ENCODE measurements at regions not wholly inside any gene's neighbourhood (a gene's known extent, or its start where the extent isn't known, plus 50 kb on each side); places are given as distances from the start of the nearest gene placed in this dataset.
"Not testable (repeated sequence)": the region's sequence is repeated elsewhere in the genome, so short reads cannot be mapped to it uniquely, and the experiment has no call there.

DNA sequence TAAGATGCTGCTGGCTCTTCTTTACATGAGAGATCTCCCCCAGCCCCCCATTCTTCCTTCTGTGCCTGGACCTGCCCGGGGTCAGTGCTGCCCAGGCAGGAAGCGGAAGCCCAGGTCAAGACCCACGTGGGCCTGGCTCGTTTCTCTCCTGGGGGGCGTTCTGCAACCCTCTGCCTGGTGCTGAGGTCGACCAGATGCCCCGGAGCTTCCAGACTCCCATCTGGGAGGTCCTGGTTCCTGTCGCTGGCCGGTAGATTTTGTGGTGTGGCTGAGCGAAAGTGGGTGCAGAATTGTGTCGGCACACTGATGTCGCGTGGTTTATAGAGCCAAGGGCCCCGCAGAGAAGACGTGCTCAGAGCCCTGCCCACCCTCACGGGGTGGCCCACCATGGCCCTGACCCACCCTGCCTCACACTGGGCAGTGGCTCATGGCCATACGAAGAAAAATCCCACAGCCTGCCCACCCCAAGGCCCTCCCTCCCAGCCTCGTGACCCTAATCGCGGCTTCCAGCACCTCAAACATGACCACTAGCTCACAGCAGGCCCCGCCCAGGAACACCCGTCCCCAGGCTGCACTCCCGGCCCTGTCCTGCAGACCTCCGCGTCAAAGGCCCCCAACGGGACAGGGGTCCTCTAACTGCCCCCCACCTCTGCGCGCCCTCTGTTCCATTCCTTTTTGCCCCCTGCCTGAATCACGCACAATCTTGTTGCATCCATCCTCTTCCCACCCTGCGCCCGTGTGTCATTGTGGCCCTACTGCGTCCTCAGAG lies 443.2 kb upstream of the ZNF722 start:
- dilution Hi-C loops (cut with MboI; ENCODE audit: extremely low pct_ligation_motif_present, low sequenced_read_pairs); H3K9ac ChIP-seq (replicated peaks; ENCODE audit: extremely low read depth, insufficient read depth, low read length); H3K4me2 ChIP-seq (ENCODE audit: insufficient read depth, low read length); H3K4me1 ChIP-seq (ENCODE audit: control insufficient read depth, extremely low read depth, insufficient read depth, low read length); H3K79me2 ChIP-seq (ENCODE audit: control insufficient read depth, insufficient read depth, low read length); BruUV-seq (replicated peaks); H3K27ac ChIP-seq (ENCODE audit: insufficient read depth, low read depth, low read length); H3K9me3 ChIP-seq (replicated peaks; ENCODE audit: control insufficient read depth, insufficient read depth, low read length); H3K36me3 ChIP-seq (ENCODE audit: control insufficient read depth in 2 of 2, extremely low read depth in 1 of 2, insufficient read depth in 2 of 2, low read length in 2 of 2); FAIRE-seq; H2AFZ ChIP-seq (ENCODE audit: low read depth, low read length); intact Hi-C loops (cut with micrococcal nuclease); H3K27me3 ChIP-seq (ENCODE audit: control insufficient read depth in 2 of 2, insufficient read depth in 2 of 2, low read length in 2 of 2); CTCF ChIA-PET; POLR2A ChIA-PET; H4K20me1 ChIP-seq (replicated peaks; ENCODE audit: control insufficient read depth, extremely low read depth, insufficient read depth, low read length); DNase-seq (ENCODE audit: low read depth, low spot score); H3K4me3 ChIP-seq (replicated peaks in 1 of 3; ENCODE audit: insufficient read depth in 1 of 3, low read depth in 1 of 3, low read length in 3 of 3); H3K9me1 ChIP-seq (replicated peaks; ENCODE audit: control insufficient read depth, extremely low read depth, insufficient read depth, low read length): not testable (repeated sequence)

DNA sequence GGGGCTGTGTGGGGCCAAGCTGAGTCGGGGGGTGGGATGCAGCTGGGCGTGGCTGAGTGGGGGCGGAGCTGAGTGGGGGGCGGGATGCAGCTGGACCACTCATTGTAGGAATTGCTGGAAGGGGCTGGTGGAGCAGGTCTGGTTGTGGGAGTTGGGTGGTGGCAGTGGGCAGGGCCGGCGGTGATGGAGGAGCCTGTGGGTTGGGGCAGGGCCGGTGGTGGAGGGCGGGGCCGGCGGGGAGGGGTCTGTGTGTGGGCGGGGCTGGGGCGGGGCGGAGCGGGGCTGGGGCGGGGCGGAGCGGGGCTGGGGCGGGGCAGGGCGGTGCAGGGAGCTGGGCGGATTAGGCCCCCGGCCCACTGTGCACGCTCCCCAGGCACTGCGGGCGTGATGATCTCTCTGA lies 442.4 kb upstream of the ZNF722 start:
- H3K9me3 ChIP-seq (replicated peaks; ENCODE audit: control insufficient read depth, insufficient read depth, low read length); H3K27ac ChIP-seq (ENCODE audit: insufficient read depth, low read depth, low read length); H3K9ac ChIP-seq (replicated peaks; ENCODE audit: extremely low read depth, insufficient read depth, low read length); H3K4me3 ChIP-seq (replicated peaks in 1 of 3; ENCODE audit: insufficient read depth in 1 of 3, low read depth in 1 of 3, low read length in 3 of 3); H3K79me2 ChIP-seq (ENCODE audit: control insufficient read depth, insufficient read depth, low read length); H3K4me2 ChIP-seq (ENCODE audit: insufficient read depth, low read length); DNase-seq (ENCODE audit: low read depth, low spot score); H3K36me3 ChIP-seq (ENCODE audit: control insufficient read depth in 2 of 2, extremely low read depth in 1 of 2, insufficient read depth in 2 of 2, low read length in 2 of 2); H3K4me1 ChIP-seq (ENCODE audit: control insufficient read depth, extremely low read depth, insufficient read depth, low read length); FAIRE-seq; H3K9me1 ChIP-seq (replicated peaks; ENCODE audit: control insufficient read depth, extremely low read depth, insufficient read depth, low read length); H2AFZ ChIP-seq (ENCODE audit: low read depth, low read length); CTCF ChIA-PET; dilution Hi-C loops (cut with MboI; ENCODE audit: extremely low pct_ligation_motif_present, low sequenced_read_pairs); H3K27me3 ChIP-seq (ENCODE audit: control insufficient read depth in 2 of 2, insufficient read depth in 2 of 2, low read length in 2 of 2); H4K20me1 ChIP-seq (replicated peaks; ENCODE audit: control insufficient read depth, extremely low read depth, insufficient read depth, low read length); BruUV-seq (replicated peaks); POLR2A ChIA-PET; intact Hi-C loops (cut with micrococcal nuclease): not testable (repeated sequence)

DNA sequence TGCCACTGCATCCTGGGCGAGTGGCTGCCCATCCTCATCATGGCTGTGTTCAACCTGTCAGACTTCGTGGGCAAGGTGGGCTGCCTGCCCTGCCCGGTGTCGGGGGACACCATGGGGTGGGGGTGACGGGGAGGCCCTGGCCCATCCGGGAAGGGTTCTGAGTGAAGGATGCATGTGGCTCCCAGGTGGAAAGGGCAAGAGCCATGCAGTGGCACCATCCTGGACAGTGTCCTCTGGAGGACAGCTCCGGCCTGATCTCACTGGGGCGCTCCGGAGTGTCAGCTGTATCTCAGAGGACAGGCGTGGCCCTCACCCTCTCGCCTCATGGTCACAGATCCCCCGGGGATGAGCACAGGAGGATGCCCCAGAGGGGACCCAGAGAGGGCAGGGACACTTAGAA lies 439.6 kb upstream of the ZNF722 start:
- H3K79me2 ChIP-seq (ENCODE audit: control insufficient read depth, insufficient read depth, low read length); intact Hi-C loops (cut with micrococcal nuclease); H3K9me3 ChIP-seq (replicated peaks; ENCODE audit: control insufficient read depth, insufficient read depth, low read length); dilution Hi-C loops (cut with MboI; ENCODE audit: extremely low pct_ligation_motif_present, low sequenced_read_pairs); H3K4me1 ChIP-seq (ENCODE audit: control insufficient read depth, extremely low read depth, insufficient read depth, low read length); H3K4me3 ChIP-seq (replicated peaks in 1 of 3; ENCODE audit: insufficient read depth in 1 of 3, low read depth in 1 of 3, low read length in 3 of 3); H3K36me3 ChIP-seq (ENCODE audit: control insufficient read depth in 2 of 2, extremely low read depth in 1 of 2, insufficient read depth in 2 of 2, low read length in 2 of 2); H3K4me2 ChIP-seq (ENCODE audit: insufficient read depth, low read length); H3K9me1 ChIP-seq (replicated peaks; ENCODE audit: control insufficient read depth, extremely low read depth, insufficient read depth, low read length); H4K20me1 ChIP-seq (replicated peaks; ENCODE audit: control insufficient read depth, extremely low read depth, insufficient read depth, low read length); H3K27ac ChIP-seq (ENCODE audit: insufficient read depth, low read depth, low read length); H3K27me3 ChIP-seq (ENCODE audit: control insufficient read depth in 2 of 2, insufficient read depth in 2 of 2, low read length in 2 of 2); H2AFZ ChIP-seq (ENCODE audit: low read depth, low read length); FAIRE-seq; CTCF ChIA-PET; H3K9ac ChIP-seq (replicated peaks; ENCODE audit: extremely low read depth, insufficient read depth, low read length); DNase-seq (ENCODE audit: low read depth, low spot score); POLR2A ChIA-PET; BruUV-seq (replicated peaks): not testable (repeated sequence)

DNA sequence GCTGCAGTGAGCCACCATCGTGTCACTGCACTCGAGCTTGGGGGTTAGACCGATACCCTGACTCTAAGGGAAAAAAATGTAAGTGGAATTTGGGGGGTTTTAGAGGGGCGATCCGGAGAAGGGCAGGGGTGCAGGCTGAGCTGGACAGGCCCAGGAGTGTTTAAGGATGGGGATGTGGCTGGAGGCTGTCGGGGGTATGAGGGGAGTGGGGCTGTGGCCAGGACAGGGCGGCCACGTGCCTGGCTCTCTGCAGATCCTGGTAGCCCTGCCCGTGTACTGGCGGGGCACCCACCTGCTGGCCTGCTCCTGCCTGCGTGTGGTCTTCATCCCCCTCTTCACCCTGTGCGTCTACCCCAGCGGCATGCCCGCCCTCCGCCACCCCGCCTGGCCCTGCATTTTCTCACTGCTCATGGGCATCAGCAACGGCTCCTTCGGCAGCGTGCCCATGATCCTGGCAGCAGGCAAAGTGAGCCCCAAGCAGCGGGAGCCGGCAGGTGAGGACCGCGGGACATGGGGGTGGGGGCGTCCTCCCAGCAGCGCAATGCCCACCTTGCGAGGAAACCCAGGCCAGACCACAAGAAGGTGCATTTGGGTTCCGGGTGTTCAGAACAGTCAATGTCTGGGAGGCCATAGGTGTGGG lies 438.7 kb upstream of the ZNF722 start:
- CTCF ChIA-PET; H3K9me1 ChIP-seq (replicated peaks; ENCODE audit: control insufficient read depth, extremely low read depth, insufficient read depth, low read length); H3K79me2 ChIP-seq (ENCODE audit: control insufficient read depth, insufficient read depth, low read length); H2AFZ ChIP-seq (ENCODE audit: low read depth, low read length); BruUV-seq (replicated peaks); H4K20me1 ChIP-seq (replicated peaks; ENCODE audit: control insufficient read depth, extremely low read depth, insufficient read depth, low read length); intact Hi-C loops (cut with micrococcal nuclease); FAIRE-seq; H3K9ac ChIP-seq (replicated peaks; ENCODE audit: extremely low read depth, insufficient read depth, low read length); H3K4me3 ChIP-seq (replicated peaks in 1 of 3; ENCODE audit: insufficient read depth in 1 of 3, low read depth in 1 of 3, low read length in 3 of 3); H3K4me2 ChIP-seq (ENCODE audit: insufficient read depth, low read length); H3K27ac ChIP-seq (ENCODE audit: insufficient read depth, low read depth, low read length); H3K9me3 ChIP-seq (replicated peaks; ENCODE audit: control insufficient read depth, insufficient read depth, low read length); H3K27me3 ChIP-seq (ENCODE audit: control insufficient read depth in 2 of 2, insufficient read depth in 2 of 2, low read length in 2 of 2); dilution Hi-C loops (cut with MboI; ENCODE audit: extremely low pct_ligation_motif_present, low sequenced_read_pairs); POLR2A ChIA-PET; DNase-seq (ENCODE audit: low read depth, low spot score); H3K36me3 ChIP-seq (ENCODE audit: control insufficient read depth in 2 of 2, extremely low read depth in 1 of 2, insufficient read depth in 2 of 2, low read length in 2 of 2); H3K4me1 ChIP-seq (ENCODE audit: control insufficient read depth, extremely low read depth, insufficient read depth, low read length): not testable (repeated sequence)

All from endothelial cell of umbilical vein (primary cell).